Fibroblast of skin of back (primary cell): ENCODE measurements at regions not wholly inside any gene's neighbourhood (a gene's known extent, or its start where the extent isn't known, plus 50 kb on each side); places are given as distances from the start of the nearest gene placed in this dataset.
A peak's percentile ranks its signal among the peaks of the same experiment; 100 is the strongest.
"Not testable (repeated sequence)": the region's sequence is repeated elsewhere in the genome, so short reads cannot be mapped to it uniquely, and the experiment has no call there.

Experiments
- DNase-seq: peaks from one replicate; pipeline ENCODE4 v3.0.0-alpha.2; 2013

- DNase-seq = no peak
Measured at GRCh38 chr2:184993746-184994145, 395.4 kb downstream of the ZNF804A start.

DNA sequence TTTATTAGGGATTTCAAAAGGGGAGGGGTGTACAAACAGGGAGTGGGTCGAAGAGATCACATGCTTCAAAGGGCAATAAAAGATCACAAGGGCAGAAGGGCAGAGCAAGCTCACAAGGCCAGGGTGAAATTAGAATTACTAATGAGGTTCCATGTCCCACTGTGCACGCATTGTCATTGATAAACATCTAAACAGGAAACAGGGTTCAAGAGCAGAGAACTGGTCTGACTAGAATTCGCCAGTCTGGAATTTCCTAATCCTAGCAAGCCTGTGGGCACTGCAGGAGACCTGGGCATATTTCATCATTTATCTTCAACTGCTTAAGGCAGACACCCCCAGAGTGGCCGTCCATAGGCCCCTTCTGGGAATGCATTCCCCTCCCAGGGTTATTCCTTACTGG, 408.2 kb downstream of the ZNF804A start:
- DNase-seq = no peak

DNA sequence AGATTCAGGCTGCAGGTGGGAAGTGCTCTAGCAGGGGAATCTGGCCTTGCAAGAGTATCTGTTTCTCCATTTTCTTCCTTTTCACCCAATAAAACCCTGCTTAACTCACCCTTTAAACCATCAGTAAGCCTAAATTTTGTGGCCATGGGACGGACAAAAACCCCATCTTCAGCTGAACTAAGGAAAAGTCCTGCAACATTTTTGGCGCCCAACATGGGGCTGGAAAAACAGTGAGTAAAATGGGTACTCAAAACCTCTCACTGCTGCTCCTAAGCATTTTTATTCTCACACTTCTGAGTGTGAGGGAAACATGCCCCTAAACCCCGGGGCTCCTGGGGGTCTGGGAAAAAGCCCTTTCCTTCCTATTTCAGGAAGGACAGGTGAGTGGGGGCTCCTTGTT, 414.3 kb downstream of the ZNF804A start:
- peak; percentile 9 for DNase-seq

DNA sequence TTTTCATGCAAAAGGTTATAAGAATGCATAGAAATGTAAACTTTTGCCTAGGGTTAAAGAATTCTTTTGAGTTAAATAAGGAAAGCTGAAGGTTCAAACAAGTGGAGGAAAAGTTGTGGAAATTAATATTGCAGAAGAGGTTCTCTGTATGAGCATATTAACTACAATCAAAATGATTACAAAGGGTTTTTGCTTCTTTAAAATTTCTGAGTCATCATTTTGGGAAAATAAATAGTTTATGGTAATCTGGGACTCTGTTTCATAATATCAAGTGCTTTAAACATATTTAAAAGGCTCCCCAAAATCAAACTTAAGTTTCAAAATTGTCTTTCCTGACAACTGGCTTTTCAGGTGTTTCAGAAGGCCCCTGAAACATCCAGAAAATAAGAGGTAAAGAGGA, 415.7 kb downstream of the ZNF804A start:
- DNase-seq = no peak

DNA sequence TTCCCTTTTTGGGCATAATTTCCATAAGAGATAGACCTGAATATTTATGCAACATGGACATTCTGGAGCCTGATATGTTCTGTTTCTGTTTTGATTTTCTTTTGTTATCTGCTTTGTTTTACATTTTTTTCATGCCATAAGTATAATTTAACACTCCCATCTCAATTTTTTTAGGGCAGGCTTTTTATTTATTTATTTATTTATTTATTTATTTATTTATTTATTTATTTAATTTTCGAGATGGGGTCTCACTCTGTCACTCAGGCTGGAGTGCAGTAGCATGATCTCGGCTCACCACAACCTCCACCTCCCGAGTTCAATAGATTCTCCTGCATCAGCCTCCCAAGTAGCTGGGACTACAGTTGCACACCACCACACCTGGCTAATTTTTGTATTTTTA, 427.6 kb downstream of the ZNF804A start:
- DNase-seq = not testable (repeated sequence)

DNA sequence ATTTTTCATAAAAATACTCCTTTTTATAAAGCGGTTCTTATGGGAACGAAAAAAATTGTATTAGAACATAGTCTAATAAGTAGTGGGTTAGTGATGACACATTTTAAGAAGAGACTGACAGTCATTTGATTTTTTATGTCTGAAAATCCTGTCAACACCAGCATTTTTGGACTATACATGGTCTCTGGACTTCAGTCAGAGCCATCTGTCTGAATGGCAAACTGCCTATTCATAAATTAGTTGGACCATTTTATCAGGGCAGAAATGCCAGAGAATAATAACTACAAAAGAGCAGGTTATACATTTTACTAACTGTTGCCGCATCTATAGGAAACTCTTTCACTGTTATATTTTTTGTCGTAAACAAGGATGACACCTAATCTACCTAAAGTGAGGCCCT, 437.6 kb downstream of the ZNF804A start:
- DNase-seq = no peak

- no peak for DNase-seq
Measured at GRCh38 chr2:185044323-185044874, 446.1 kb downstream of the ZNF804A start.

DNA sequence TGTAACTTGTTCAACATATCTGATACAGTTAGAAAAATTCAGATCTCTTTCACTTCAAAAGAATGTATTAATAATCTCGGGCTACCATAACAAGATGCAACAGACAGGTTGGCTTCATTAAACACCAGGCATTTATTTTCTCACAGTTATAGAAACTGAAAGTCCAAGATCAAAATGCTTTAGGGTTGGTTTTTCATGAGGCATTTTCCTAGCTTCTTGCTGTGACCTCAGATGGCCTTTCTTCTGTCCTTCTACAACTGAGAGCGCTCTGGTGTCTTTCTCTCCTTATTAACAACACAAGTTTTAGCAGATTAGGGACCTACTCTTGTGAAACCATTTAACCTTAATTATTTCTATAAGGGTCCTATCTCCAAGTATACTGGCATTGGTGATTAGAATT, 452.5 kb downstream of the ZNF804A start:
- DNase-seq = no peak

DNA sequence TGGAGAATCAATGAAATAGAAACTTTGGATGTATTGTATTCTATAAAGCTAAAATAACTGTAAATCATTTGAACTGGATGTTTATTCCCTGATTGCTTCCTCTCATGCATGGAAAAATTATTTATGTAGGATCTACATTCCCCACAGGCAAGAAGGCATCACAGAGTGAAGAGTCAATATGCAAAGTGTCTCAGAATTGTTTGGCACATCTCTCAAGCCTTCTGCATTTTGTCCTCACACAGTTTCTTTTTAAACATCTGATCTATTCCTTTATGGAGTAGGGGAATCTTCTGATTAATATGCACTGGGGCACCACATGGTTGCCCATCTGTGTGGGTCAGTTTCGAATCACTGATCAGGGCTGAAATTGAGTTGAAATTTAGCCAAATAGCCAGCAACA, 465.4 kb downstream of the ZNF804A start:
- no peak for DNase-seq

DNA sequence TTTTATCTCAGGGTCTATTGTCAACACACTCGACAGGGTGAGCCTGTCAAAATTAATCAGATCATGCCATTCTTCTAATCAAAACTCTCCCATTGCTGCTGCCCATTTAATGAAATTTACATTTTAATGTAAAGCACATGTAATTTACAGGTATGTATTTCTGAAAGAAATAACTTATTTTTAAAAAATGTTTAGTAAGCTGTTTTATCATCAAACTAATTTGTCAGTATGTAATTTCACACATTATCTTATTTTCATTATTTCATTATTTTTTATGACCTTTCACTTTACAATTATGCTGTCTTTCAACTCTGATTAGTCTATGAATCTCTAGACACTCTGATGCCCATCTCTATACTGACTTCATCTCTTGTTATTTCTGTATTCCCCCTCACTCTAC, 467.8 kb downstream of the ZNF804A start:
- DNase-seq = no peak

GRCh38 chr2:185069107-185069506, 470.8 kb downstream of the ZNF804A start:
- DNase-seq = no peak

DNA sequence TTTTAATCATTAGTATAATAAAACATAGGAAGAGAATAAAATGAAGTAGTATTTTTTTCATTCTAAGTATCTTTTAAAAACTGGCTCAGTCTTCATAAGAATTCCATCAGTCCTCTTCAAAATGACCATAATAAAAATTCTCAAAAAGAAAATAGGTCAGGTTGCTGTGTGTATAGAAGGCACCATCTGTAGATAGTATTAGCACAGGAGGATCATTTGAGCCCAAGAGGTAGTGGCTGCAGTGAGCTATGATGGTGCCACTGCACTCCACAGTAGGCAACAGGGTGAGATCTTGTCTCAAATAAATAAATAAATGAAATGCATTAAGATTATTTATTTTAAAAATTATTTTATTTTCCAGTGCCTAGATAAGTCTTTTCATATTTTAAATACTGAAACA, 475.8 kb downstream of the ZNF804A start:
- no peak for DNase-seq

DNA sequence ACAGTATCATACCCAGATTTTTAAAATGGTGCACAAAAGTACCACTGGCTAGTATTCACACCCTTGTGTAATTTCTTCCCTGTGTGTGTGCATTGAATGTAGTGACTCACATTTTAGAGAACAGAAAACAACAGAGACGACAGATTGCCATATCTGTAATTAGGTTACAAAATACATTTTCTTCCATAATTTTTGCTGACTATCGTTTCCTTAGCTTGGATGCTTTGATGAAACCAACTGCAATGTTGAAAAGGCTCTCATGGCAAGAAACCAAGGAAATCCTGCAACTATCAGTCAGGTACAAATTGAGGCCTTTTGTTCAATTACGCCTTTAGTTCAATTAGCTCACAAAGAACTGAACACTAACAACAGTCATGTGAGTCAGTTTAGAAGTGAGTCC, 484.4 kb downstream of the ZNF804A start:
- no peak for DNase-seq

GRCh38 chr2:185108588-185108987, 510.3 kb downstream of the ZNF804A start:
- no peak for DNase-seq

- no peak for DNase-seq
Measured at GRCh38 chr2:185127412-185127811, 529.1 kb downstream of the ZNF804A start.

DNA sequence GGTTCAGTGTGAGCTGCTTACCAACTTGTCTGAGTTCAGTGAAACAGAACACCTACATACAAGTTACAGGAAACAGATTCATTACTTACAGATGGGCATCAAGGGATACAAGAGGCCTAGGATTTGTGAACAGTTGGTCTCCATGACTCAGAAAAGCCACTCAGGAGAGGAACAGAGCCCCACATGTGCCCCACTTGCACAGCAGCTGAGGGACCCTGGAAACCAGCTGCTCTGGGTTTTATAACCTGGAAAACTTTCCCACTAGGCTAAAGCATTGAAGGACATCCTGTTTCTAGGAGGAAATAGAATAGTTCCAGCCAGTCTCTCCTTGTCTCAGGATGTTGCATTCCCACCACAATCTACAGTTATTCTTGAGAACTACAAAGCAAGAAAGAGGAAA, 530.0 kb downstream of the ZNF804A start:
- no peak for DNase-seq

DNA sequence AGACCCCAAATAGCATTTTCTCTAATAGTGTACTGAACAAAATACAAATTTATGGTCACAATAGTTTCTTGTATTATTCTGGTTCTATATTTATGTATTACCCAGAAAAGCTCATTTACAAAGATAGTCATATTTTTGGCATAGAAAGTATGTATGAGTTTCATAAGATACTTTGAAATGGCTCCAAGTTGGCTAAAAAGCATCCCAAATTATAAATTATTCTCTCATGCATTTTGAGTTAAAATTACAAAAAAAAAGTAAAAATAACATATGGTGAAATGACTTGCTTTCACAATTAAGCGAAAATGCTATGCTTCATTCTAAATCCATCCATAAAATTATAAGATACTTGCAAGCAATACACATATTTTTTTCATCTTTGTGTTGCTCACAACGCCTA, 530.7 kb downstream of the ZNF804A start:
- no peak for DNase-seq

DNA sequence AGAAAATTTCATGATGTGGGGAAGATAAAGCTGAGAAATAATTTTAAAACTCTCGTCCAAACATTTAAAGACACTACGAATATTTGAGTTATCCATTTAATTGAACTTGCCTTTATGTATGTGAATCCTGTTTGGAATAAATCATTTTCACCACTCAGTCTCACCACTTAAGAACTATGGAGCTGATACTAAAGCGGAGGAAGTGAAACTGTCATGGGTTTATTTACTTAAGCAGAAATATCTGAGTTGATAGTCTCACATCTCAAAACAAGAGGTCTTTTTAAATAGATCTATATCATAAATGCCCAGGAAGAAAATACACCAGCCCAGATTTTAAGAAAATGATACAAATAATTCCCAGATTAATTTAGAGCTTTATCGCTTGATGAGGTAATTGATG, 532.4 kb downstream of the ZNF804A start:
- no peak for DNase-seq

GRCh38 chr2:185132501-185133041, 534.2 kb downstream of the ZNF804A start:
- DNase-seq = no peak

GRCh38 chr2:185137700-185138099, 539.4 kb downstream of the ZNF804A start:
- DNase-seq = no peak

- DNase-seq = no peak
Measured at GRCh38 chr2:185142677-185143076, 544.3 kb downstream of the ZNF804A start.

DNA sequence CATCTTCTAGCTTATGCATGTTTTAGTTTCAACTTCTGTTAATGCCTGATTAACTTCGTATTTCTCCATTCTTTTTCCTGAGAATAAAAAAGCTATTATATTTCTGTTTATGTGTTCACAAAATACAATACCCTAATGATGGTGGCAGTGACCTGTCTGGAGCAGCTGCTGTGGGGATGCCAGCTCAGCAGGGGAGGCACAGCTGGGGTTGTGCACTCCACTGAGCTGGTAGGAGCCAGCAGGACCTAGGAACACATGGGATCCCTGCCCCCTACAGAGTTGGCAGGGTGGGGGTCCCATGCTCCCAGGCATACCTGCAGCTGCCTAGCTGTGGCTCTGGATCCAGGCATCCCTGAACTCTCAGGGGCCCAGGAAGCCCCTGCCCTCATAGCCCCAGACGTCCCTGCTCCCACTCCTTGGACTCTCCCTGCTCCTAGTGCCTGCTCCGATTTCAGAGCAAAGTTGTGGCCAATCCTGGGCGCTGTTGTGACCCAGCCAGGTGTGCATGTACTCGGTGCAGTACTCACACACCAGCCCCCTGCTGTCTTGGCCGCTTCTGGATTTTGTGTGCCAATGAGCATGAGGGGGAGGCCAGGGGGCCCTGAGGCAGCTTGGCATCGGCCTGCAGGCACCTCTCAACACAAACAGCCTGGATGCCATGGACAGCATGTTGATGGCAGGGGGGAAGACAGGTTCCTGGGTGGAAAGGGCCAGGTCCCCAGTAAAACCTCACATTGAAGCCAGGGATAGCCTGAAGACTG, 546.0 kb downstream of the ZNF804A start:
- DNase-seq = no peak

GRCh38 chr2:185145316-185146121, 547.2 kb downstream of the ZNF804A start:
- DNase-seq = no peak

DNA sequence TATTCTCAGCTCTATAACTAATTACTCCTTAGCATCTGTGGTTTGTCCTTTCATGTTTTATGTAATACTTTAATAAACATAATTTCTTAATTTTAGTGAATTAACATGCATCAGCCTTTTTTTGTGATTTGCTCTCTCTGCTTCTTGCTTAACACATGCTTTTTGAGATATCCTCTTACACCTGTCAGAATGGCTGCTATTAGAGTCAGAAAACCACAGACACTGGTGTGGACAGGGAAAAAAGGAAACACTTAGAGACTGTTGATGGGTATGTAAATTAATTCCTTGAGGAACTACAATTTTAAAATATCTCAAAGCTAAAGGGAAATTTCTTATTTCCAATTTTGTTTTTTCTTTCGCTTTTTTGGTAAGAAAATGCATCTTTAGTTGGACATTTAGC, 549.0 kb downstream of the ZNF804A start:
- no peak for DNase-seq
